SK-N-SH (cell line): ENCODE measurements at regions not wholly inside any gene's neighbourhood (a gene's known extent, or its start where the extent isn't known, plus 50 kb on each side); places are given as distances from the start of the nearest gene placed in this dataset.

ENCODE experiments used
- CTCF ChIA-PET: fragments of 300-600, 350-600 bp; formaldehyde crosslinking; extraction: SDS; loops from one replicate; lab custom pipeline; 2021; lab: Yijun Ruan, JAX
- POLR2A ChIA-PET: fragments of 350-600 bp; sonication (Branson Sonifier 250); formaldehyde crosslinking; extraction: SDS; loops from one replicate; lab custom pipeline; 2020; ENCODE audit warnings: antibody characterized with exemption, inconsistent platforms; lab: Yijun Ruan, JAX
- DNase-seq: peaks from one replicate; pipeline ENCODE4 v3.0.0; 2012
- H2AFZ ChIP-seq: fragments of 200-600 bp; sonication (generic); 2 replicates; pipeline ENCODE4 v1.8.1; 2016; ENCODE audit warnings: antibody characterized with exemption, mild to moderate bottlenecking, low read depth
- H3F3A ChIP-seq: fragments of 200-600 bp; sonication (generic); replicated peaks from 2 replicates; pipeline ENCODE3; 2016; ENCODE audit warnings: antibody characterized with exemption, mild to moderate bottlenecking; ENCODE audit not compliant: insufficient read depth
- H3K27ac ChIP-seq, 2 experiments: fragments of 200-500 bp in 1 of 2; fragments of 200-600 bp in 1 of 2; sonication (Bioruptor generic) in 1 of 2; sonication (generic), shearing (Covaris generic) in 1 of 2; 2 replicates each; pipeline versions ENCODE4 v1.5.1 to v1.6.1; 2014 to 2016; ENCODE audit warnings: low read depth in 2 of 2, inconsistent platforms in 1 of 2, low read length in 1 of 2, mild to moderate bottlenecking in 1 of 2, mixed read lengths in 1 of 2
- H3K27me3 ChIP-seq: fragments of 200-600 bp; sonication (generic), shearing (Covaris generic); 2 replicates; pipeline ENCODE4 v1.6.1; 2016; ENCODE audit warnings: mixed run types; ENCODE audit not compliant: insufficient read depth
- H3K36me3 ChIP-seq, 2 experiments: fragments of 200-500 bp in 1 of 2; fragments of 200-600 bp in 1 of 2; sonication (Bioruptor generic) in 1 of 2; sonication (generic) in 1 of 2; replicated peaks in 1 of 2; 2 replicates each; pipeline versions ENCODE3 to v1.5.1; 2014 to 2016; ENCODE audit warnings: low read length in 1 of 2, mild to moderate bottlenecking in 1 of 2; ENCODE audit not compliant: insufficient read depth in 2 of 2, control insufficient read depth in 1 of 2
- H3K4me1 ChIP-seq, 2 experiments: fragments of 200-500 bp in 1 of 2; fragments of 200-600 bp in 1 of 2; sonication (Bioruptor generic) in 1 of 2; sonication (generic), shearing (Covaris generic) in 1 of 2; 2 replicates each; pipeline versions ENCODE4 v1.5.1 to v1.6.1; 2014 to 2016; ENCODE audit warnings: low read depth in 1 of 2, low read length in 1 of 2, mixed run types in 1 of 2; ENCODE audit not compliant: insufficient read depth in 2 of 2, control insufficient read depth in 1 of 2
- H3K4me2 ChIP-seq: fragments of 200-600 bp; sonication (generic), shearing (Covaris generic); 2 replicates; pipeline ENCODE4 v1.6.1; 2017; ENCODE audit warnings: mixed run types
- H3K4me3 ChIP-seq, 2 experiments: fragments of 200-500 bp in 1 of 2; fragments of 200-600 bp in 1 of 2; sonication (Bioruptor generic) in 1 of 2; sonication (generic), shearing (Covaris generic) in 1 of 2; 2 replicates each; pipeline versions ENCODE4 v1.5.1 to v1.8.1; 2014 to 2016; ENCODE audit warnings: low read depth in 2 of 2, inconsistent platforms in 1 of 2, low read length in 1 of 2, mild to moderate bottlenecking in 1 of 2, mixed read lengths in 1 of 2, moderate library complexity in 1 of 2
- H3K79me2 ChIP-seq: fragments of 200-600 bp; sonication (generic); 2 replicates; pipeline ENCODE4 v1.8.1; 2017; ENCODE audit warnings: mild to moderate bottlenecking; ENCODE audit not compliant: insufficient read depth
- H3K9ac ChIP-seq: fragments of 200-600 bp; sonication (generic); 2 replicates; pipeline ENCODE4 v1.6.1; 2017; ENCODE audit warnings: mixed run types
- H3K9me2 ChIP-seq: fragments of 200-600 bp; sonication (generic); 2 replicates; pipeline ENCODE4 v1.6.1; 2017; ENCODE audit warnings: mixed run types
- H3K9me3 ChIP-seq: fragments of 200-600 bp; sonication (generic); 2 replicates; pipeline ENCODE4 v1.6.1; 2017; ENCODE audit warnings: mixed run types, mild to moderate bottlenecking, moderate library complexity
- H4K20me1 ChIP-seq: fragments of 200-600 bp; sonication (generic); 2 replicates; pipeline ENCODE4 v1.6.1; 2017; ENCODE audit warnings: mild to moderate bottlenecking, mixed run types; ENCODE audit not compliant: insufficient read depth
- EZH2phosphoT487 ChIP-seq: fragments of 200-600 bp; sonication (generic); IDR thresholded peaks from 2 replicates; pipeline ENCODE4 v1.6.1; 2017; ENCODE audit warnings: low read depth, mixed run types, mild to moderate bottlenecking, antibody characterized with exemption, moderate library complexity, borderline replicate concordance
- FOXJ3 ChIP-seq: sonication (generic); formaldehyde crosslinking; IDR thresholded peaks from 2 replicates; pipeline ENCODE4 v1.5.1; 2020; ENCODE audit warnings: mild to moderate bottlenecking, missing genetic modification reagents
- FOXM1 ChIP-seq: IDR thresholded peaks from 2 replicates; pipeline ENCODE4 v1.4.0; 2012; ENCODE audit warnings: low read depth, mild to moderate bottlenecking
- GABPA ChIP-seq: IDR thresholded peaks from 2 replicates; pipeline ENCODE4 v1.4.0; 2012; ENCODE audit warnings: low read depth, mild to moderate bottlenecking
- GATA2 ChIP-seq: sonication (generic); formaldehyde crosslinking; IDR thresholded peaks from 2 replicates; pipeline ENCODE4 v1.5.0; 2020; ENCODE audit warnings: mild to moderate bottlenecking, missing genetic modification reagents
- NFIC ChIP-seq: IDR thresholded peaks from 2 replicates; pipeline ENCODE4 v1.4.0; 2012; ENCODE audit warnings: borderline replicate concordance
- NRF1 ChIP-seq: IDR thresholded peaks from 2 replicates; pipeline ENCODE4 v1.6.1; 2012; ENCODE audit warnings: low read depth, mild to moderate bottlenecking, low read length
- RCOR1 ChIP-seq: fragments of 150-350 bp; IDR thresholded peaks from 2 replicates; pipeline ENCODE4 v1.6.1; 2017; ENCODE audit warnings: antibody characterized with exemption, low read length
- RXRA ChIP-seq: IDR thresholded peaks from 2 replicates; pipeline ENCODE4 v1.4.0; 2012; ENCODE audit warnings: low read depth, mild to moderate bottlenecking, borderline replicate concordance
- TAF1 ChIP-seq: IDR thresholded peaks from 2 replicates; pipeline ENCODE4 v1.6.1; 2012; ENCODE audit warnings: low read depth, mild to moderate bottlenecking, low read length, moderate library complexity, borderline replicate concordance
- USF2 ChIP-seq: fragments of 150-350 bp; IDR thresholded peaks from 2 replicates; pipeline ENCODE4 v1.6.1; 2017; ENCODE audit warnings: antibody characterized with exemption, low read length, low read depth, borderline replicate concordance
- WGBS: methylation state at CpG from one replicate; pipeline ENCODE4 v1.1.6; 2017; ENCODE audit warnings: low lambda C conversion rate; 5-methylcytosine and 5-hydroxymethylcytosine counted together

GRCh38 chr11:129242855-129243254 lies 50.7 kb upstream of the ARHGAP32 start:
- no peak overlapping the region for H2AFZ ChIP-seq
- WGBS, result 97% methylated on average over 2 of the region's 2 CpGs
- H3K27me3 ChIP-seq, result no peaks in the 10 kb centered on the region
- H3K27ac ChIP-seq, result no peak overlapping the region
- H3K79me2 ChIP-seq, result peaks cover 77% of the 10 kb centered on the region
- peaks cover 4 to 15% of the 10 kb centered on the region in 2 experiments; a peak in 2 of 4 replicates for H3K4me1 ChIP-seq
- no peak for DNase-seq
- H3K4me3 ChIP-seq, result no peak overlapping the region
- no peaks in the 10 kb centered on the region for H3K9me3 ChIP-seq
- H3K36me3 ChIP-seq, result no peaks in the 10 kb centered on the region
- no peaks in the 10 kb centered on the region for H3K9me2 ChIP-seq
- ChIA-PET CTCF (no interaction called here), POLR2A (no interaction called here)
- H3F3A ChIP-seq, result peaks cover 22% of the 10 kb centered on the region
- H4K20me1 ChIP-seq, result no peaks in the 10 kb centered on the region
- H3K4me2 ChIP-seq, result no peak overlapping the region
- TF ChIP-seq NFIC, result no peak
- no peak for TF ChIP-seq RCOR1
- no peak for TF ChIP-seq USF2
- no peak for TF ChIP-seq RXRA
- no peak for TF ChIP-seq FOXJ3 (CRISPR knock-in tag)
- no peak for TF ChIP-seq EZH2phosphoT487
- no peak for TF ChIP-seq FOXM1
- no peak for TF ChIP-seq GATA2 (CRISPR knock-in tag)
- no peak for TF ChIP-seq GABPA
- TF ChIP-seq NRF1, result no peak
- no peak for TF ChIP-seq TAF1
- TF ChIP-seq, all 33 proteins: peak for 0
- no peak overlapping the region for H3K9ac ChIP-seq
